T-helper 1 cell treated with Interleukin-12 subunit alpha and Interleukin-12 subunit beta and Interleukin-4 antibody, amounts not matched to agents 30 ng/mL and 1 ng/mL, for 36 hours (primary cell): ENCODE measurements at regions not wholly inside any gene's neighbourhood (a gene's known extent, or its start where the extent isn't known, plus 50 kb on each side); places are given as distances from the start of the nearest gene placed in this dataset.
"Not testable (repeated sequence)": the region's sequence is repeated elsewhere in the genome, so short reads cannot be mapped to it uniquely, and the experiment has no call there.

Experiments
- intact Hi-C: fragments of 100-400 bp; cut with micrococcal nuclease; formaldehyde crosslinking; loops from one replicate; pipeline ENCODE4 v1.15.1; 2024

DNA sequence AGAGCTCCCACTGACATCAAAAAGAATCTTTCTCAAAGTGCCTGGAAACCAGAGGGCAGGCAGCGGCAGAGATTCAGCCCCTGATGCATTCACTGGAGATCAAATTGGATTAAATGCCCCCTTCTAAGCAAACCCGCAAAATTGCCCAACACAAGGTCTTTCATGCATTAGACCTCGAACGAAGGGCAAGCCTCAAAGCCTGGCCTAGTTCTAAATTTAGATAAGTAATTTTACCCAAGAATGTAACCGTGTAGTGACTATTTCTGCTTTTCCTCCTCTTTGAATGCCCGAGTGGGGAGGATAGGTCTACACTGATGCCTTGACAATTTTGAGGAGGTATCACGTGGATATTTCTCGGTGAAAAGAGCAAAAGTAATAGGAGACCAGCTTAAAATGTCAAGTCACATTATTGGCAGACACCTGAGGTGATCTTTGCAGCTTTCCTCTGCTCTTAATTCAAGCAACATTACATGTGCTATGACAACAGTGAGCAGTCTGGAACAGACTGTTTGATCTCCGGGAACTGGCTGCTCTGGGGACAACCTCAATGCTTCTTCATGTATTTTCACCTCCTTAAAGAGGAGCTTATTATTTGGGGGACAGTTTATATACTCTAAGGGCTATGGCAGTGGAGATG, 1263.5 kb upstream of the AUTS2 start:
- intact Hi-C loops: no loop called here

DNA sequence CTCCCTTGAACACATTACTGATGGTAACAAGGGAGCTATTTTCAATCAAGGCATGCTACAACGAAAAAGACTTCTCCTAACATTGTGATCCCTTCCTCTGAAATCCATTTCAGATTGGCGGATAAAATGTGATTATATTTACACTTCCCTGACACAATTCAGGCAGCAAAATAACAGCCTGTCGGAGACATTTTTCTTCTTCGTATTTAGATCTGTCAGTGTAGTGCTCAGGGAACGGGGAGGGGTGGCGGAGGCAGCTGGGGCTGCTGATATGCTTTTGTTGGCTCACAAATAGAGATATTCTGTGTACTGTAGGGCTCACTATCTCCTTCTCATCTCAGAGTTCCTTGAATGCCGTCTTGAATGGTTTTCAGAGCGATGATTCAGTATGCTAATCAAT, 1261.7 kb upstream of the AUTS2 start:
- intact Hi-C loops: no loop called here

DNA sequence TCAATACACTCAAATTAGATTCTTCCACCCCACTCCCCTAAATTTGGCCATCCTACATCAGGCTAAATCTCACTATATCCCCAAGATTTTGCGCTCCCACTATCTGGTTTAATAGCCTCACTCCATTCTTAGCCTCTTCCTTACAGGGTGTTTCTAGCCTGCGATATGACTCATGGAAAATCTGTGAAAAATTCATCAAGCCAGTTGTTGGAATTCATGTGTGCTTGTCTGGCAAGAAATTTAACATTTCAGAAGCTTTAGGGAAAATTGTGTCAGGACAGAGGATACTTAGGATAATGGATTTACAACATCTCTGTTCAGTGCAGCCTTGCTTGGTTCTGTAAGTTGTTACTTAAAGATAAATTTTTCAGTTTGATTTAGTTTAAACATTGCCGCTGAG, 1249.9 kb upstream of the AUTS2 start:
- intact Hi-C loops: no loop called here

DNA sequence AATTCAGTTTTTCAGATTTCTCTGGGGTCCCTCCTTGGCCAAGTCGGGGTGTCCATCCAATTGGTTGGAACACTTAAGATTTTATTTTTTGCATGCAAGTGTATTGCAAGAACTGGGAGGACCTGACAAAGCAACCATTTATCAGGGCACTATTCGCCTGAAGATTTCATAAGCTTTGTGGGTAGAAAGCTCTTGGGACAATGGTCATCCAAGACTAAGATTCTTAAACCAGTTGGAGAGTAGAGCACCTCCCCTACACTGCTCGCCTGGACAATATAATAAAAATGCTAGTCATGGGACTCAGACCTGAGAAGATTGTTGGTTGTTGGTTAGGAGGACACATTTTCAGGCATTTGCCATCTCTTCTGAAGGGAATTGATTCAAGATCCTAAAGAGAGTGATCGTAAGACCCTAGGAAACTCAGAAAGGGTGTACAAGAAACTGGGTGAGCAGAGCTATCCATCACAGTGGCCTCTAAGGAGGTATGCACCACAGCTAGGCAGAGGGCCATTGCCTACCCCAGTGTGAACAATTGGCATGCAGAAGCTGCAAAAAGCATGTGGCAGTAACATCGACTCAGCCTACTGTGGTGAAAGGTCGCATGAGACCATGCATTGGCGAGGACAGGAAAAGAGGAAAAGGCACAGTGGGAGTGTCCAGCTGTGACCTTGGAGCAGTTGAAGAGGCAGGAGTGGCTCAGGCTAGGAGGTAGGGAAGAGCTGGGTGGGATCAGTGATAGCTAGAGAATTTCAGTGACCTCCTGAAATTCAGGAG, 1235.3 kb upstream of the AUTS2 start:
- intact Hi-C loops: no loop called here

DNA sequence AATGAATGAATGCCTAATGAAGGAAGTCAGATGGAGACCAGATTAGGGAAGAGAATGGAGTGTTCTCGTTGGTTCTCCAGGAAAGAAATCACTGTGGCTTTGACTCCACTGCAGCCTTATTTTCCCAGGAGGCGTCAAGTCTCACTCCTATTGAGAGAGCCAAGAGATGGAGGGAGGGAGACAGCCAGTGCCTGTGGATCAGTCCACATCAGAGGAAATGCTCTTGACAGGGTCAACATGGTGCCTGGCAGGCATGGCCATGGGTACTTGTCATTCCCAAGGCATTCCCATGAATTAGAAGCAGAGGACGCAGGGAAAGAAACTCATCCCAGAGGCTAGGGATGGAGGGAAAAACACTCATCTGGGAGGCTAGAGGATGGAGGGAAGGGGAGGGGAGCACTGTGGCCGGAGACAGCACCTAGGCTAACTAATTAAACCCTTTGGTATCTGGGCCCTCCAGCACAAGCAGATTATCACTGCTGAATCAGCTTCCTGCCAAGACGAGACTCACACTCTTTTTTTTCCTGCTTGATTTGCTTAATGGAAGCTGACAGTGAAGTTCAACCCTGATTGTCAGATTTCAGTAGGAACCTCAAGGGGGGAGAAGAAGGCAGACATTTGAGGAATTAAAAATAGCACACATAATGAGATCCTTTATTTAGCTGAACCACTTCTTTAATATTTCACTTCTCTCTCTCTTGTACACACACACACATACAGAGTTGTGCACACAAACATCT, 1233.2 kb upstream of the AUTS2 start:
- intact Hi-C loops: no loop called here

DNA sequence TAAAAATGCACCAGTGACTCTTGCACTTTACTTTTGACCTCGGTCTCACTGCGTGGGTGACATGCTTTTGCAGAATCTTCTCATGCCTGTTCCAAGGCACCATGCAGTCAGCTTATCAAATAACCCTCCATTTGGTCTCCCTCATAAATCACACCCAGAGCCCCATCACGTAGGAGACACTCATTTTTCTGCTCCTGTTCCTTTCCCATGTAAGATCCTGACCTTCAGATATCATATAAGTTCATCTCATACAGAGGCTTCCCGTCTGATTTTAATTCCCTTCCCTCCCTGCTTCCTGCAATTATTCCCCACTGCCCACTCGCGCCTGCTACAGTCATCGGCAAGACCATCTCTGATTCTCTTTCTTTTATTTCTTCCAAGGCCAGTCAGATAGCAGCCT, 1226.3 kb upstream of the AUTS2 start:
- intact Hi-C loops: no loop called here

DNA sequence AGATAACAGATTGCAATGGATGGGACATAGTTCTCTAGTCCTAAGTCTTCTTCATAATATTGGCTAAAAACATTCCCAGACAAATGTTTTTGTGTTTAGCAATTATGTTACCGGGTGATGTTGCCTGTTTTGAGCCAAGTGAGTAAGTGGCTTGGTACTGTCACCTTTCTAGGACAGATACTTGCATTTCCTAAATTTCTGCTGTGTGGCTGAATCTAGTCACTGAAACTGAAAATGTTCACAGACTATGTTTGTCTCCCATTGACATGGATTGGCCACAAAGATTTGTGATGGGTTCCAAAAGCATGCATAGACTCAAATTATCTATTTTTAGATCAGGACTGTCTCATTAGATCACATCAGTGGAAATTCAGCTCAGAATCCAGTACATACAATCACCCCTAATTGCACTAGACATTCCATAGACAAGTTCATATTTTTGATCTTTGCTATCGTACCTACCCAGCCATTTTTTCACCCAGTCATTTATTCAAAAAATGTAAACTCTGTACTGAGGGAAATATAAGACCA, 1222.1 kb upstream of the AUTS2 start:
- intact Hi-C loops: no loop called here

DNA sequence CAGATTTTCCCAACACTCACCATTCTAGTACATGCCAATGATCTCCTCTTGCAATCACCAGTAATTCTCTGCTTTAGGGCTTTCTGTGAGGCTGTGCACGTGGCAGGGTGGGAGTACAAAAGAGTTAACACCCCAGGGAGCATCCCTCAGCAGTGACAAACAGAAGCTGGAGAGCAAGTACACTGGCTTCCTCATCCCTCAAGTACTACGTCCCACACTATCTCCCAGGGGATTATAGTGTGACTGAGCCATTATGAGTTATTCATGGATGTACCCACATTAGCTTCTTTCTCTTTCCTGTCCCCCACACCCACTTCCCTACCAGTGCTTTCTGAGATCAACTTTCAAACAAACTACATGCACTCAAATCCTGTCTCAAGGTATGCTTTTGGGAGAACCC, 1216.5 kb upstream of the AUTS2 start:
- intact Hi-C loops: no loop called here

DNA sequence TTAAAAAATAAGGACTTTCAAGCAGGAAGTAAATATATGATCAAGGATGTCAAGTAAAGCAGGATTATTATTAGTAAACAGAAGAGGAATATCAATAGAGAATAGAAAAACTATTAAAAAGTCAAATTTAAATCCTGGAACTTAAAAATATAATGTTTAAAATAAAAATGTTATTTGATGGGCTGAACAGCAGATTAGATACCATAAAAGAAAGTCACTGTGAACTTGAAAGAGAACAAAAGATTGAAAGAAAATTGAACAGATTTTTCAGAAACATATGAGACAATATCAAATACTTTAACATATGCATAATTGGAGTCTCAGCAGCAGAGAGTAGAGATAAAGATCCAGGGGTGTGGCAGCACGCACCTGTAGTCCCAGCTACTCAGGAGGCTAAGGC, 1213.7 kb upstream of the AUTS2 start:
- intact Hi-C loops: no loop called here

DNA sequence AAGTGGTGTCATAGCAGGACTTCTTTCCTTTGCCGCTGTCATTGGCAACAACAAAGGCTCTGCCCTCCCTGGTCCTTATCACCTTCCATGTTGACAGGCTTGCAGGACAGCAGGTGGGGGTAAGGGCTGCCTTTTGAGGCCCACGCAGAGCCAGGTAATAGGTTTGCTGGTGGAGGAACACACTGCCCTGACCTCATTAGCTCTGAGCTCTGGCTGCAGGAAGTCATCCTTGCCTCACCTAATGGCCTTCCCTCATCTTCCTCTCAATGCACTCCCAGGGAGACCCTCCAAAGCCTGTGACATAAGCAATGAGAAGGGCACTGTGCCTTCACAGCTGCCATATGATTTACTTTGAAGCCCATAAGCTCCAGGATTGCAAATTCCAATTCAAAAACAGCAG, 1205.2 kb upstream of the AUTS2 start:
- intact Hi-C loops: no loop called here

DNA sequence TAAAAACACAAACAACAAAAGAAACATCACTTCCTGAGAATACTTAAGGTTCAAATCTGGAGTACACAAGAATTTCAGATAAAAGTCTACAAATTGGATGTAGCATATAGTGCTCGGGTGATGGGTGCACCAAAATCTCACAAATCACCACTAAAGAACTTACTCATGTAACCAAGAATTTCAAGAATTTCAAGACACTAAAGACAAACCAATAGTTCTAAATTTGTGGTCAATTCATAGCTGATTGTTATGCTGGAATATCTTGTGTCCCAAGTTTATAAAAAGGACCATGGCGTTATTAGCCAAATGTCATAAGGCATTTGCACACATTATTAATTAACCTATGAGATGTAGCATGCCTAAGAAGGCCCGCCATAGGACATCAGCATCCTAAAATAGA, 1204.1 kb upstream of the AUTS2 start:
- intact Hi-C loops: no loop called here

DNA sequence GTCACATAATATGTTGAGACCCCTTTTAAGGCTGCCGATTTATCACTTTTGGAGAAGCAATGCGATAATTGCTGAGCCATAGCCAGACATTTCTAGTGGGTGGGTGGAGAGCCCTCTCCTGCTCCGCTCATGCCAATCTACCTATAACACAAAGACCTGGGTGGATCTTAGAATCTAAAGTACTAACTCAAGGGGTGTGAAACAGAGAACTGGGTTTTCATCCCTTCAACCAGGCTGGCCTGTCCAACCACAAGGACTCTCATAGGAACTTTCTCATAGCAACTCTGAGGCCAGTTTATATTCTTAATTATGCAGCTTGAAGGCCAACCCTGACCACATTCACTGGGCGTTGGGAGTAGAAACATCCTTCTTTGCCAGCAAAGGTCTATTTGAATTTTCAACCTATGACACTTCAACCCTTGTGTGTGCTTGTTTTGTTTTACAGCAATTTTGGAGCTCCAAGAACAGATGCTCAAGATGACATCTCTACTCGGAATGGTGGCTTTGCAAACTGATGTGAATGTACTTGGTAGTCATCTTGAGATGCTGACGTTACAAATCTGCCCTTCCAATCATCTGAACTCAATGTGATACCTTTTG, 1198.2 kb upstream of the AUTS2 start:
- intact Hi-C loops: no loop called here

DNA sequence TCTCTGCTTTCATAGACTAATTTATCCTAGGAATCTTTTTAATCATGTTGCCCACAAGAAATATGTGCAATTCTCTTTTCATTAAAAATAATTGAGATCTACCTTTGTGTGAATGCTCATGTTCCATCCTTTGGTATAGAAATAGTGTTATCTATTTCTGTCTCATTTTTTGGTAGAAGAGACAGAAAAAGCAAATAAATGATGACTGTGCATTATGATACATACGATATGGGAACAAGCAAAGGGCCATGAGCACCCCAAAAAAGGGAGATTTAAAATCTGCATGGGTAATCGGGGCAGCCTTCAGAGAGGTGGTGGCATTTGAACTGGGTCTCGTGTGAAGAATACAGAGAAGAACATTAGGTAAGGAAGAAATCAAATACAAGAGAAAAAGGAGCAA, 1197.5 kb upstream of the AUTS2 start:
- intact Hi-C loops: no loop called here

DNA sequence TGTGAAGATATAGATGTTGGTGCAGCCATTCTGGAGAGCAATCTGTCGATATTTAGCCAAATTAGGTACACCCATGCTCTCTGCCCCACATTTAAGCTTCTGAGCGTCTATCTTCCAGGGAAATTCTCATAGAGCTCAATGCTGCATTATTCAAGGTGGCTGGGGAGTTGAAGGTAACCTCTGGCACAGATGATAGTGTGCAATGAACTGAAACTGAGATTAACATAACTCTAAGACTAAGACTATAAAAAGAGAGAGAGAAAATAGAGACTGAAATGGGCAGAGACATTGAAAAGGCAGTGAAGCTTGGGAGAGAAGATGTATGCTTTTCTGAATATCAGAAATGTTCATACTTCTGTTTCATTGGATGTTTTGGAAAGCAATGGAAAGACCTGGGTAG, 1197.0 kb upstream of the AUTS2 start:
- intact Hi-C loops: no loop called here

DNA sequence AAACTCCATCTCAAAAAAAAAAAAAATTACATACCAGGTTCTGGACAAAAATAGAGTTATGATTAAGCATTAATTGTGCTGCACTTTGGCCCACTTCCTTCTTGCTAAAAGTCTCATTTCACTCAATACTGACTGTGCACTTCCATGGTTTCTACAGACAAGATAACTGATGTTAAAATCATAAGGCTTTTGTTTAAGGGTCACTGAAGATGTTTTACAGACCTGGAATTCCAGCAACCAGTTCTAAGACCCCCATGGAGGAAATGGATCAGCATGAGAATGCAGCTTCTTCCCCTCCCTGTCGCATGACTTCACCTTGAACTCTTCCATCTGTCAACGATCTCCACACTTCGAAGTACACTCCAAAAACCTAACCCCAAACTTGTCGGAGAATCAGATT, 1191.8 kb upstream of the AUTS2 start:
- intact Hi-C loops: no loop called here

DNA sequence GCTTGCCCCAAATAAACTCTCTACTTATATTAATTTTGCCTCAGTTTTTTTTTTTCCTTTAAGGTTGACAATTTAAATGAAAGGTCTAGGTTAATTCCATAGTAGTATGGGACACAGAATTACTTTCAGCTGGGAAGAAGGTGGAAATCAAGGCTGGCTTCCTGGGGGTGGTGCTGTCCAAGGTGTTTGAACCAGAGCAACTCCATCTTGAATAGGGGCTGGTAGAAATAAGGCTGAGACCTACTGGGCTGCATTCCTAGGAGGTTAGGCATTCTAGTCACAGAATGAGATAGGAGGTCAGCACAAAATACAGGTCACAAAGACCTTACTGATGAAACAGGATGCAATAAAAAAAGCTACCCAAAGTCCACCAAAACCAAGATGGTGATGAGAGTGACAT, 1190.8 kb upstream of the AUTS2 start:
- intact Hi-C loops: no loop called here

DNA sequence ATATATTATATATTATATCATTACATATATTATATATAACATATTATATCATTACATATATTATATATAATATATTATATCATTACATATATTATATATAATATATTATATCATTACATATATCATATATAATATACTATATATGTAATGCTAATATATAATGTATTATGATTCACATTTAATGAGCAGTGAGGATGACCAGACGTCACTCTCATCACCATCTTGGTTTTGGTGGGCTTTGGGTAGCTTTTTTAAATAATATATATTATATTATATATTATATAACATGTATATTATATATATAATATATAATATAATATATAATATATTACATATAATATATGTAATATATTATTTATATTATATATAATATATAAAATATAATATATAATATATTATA, 1189.4 kb upstream of the AUTS2 start:
- intact Hi-C loops: no loop called here

DNA sequence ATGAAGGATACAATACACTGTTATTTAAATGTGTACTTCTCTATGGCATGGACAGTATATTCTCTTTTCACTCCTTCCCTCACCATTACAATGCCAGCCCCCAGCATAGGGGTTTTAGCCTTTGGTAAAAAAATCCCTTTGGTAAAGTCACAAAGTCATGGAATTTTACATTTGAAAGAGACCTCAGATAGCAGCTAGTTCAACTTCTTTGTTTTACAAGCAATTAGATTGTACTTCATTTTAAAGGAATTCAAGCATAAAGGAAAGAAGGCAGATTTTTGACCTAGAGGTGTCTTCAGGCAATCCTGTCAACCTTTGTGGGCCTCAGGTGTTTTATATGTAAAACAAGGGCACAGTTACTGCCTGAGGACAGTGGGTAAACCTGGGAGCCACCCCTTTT, 1188.4 kb upstream of the AUTS2 start:
- intact Hi-C loops: no loop called here

DNA sequence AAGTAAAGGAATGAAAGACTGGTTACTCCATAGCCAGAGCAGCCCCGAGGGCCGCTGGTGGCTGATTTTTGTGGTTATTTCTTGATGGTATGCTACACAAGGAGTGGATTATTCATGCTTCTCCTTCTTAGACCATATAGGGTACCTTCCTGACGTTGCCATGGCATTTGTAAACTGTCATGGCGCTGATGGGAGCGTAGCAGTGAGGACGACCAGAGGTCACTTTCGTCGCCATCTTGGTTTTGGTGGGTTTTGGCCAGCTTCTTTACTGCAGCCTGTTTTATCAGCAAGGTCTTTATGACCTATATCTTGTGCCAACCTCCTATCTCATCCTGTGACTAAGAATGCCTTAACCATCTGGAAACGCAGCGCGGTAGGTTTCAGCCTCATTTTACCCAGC, 1187.6 kb upstream of the AUTS2 start:
- intact Hi-C loops: not testable (repeated sequence)

DNA sequence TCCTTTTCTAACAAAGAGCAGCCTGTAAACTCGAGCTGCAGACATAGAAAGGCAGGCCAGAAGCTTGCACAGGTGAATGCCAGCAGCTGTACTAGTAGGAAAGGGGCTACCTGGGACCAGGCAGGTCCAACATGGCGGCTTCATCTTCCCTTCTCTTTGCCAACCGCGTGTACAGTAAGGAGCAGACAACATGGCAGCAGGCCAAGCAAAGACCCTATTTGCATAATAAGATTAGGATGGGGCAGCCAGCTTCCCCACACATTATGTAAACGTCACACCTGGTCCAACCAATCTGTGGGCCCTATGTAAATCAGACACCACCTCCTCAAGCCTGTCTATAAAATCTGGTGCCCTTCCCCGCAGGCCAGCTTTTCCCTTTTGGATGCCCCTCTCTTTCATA, 1186.5 kb upstream of the AUTS2 start:
- intact Hi-C loops: no loop called here

DNA sequence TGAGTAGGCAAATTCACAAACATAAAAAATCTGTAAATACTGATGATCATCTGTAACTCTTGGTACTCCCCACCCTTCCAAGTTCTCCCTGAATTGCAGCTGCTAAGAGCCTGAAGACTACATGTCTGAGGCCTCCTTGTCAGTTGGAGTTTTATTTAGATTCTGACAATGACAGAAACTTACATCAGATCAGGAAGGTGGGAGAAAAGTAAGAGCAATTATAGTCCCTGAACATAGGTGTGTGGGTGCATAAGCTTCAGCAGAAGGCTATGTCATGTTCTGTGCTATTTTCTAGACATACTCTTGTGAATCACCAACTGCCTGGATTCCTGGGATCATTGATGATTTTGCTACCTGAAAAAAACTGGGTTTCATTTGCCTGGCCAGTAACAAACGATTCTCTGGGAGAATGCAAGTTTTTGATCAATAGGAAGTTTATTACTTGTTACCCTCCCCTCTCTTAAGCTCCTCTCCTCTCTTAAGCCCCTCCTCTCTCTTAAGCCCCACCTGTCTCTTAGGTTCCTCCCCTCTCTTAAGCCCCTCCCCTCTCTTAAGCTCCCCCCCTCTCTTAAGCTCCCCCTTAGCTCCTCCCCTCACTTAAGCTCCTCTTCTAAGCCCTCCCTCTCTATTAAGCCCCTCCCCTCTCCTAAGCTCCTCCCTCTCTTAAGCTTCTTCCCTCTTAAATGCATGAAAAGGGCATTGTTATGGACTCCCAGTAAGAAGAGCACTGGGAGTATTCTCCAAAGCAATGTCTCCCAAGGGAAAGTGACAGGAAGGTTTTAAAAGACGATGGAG, 1183.4 kb upstream of the AUTS2 start:
- intact Hi-C loops: no loop called here
